Amygdala (tissue), 56 donors: ENCODE measurements at regions not wholly inside any gene's neighbourhood (a gene's known extent, or its start where the extent isn't known, plus 50 kb on each side); places are given as distances from the start of the nearest gene placed in this dataset.

Experiments
- DNase-seq, 56 donors: peaks; one replicate each; lab custom pipeline; 2025; lab: John Stamatoyannopoulos, UW

DNA sequence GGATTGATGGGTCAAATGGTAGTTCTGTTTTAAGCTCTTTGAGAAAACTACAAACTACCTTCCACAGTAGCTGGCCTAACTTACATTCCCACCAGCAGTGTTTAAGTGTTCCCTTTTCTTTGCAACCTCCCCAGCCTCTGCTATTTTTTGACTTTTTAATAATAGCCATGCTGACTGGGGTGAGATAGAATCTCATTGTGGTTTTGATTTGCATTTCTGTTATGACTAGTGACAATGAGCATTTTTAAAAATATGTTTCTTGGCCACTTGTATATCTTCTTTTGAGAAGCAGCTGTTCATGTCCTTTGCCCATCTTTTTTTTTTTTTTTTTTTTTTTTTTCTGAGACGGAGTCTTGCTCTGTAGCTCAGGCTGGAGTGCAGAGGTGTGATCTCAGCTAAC lies 155.2 kb upstream of the BMPER start:
- DNase-seq: no peak

- no peak for DNase-seq
Measured at GRCh38 chr7:33751443-33751842, 153.9 kb upstream of the BMPER start.

GRCh38 chr7:33753881-33754525 lies 151.3 kb upstream of the BMPER start:
- no peak for DNase-seq

- no peak for DNase-seq
Measured at GRCh38 chr7:33754933-33755928, 150.1 kb upstream of the BMPER start.

DNA sequence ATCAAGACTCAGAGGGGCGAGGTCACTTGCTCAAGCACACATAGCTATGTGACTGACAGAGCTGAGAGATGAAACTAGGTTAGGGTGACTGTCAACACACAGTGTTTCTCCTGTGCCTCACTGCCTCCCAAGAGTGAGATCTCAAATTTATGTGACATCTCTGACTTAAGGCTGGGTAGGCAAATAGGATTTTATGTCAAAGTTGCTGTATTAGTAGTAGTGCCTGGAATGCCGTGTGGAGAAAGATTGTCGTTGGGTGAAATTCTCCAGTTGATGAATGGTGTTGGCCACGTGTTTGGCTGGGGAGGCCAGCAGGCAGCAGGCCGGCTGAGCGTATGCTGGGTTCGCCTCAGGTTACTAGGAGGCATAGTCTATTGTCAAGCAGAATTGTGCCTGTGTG lies 148.3 kb upstream of the BMPER start:
- DNase-seq: peak in 2 of 56 donors; percentile 2 to 6

DNA sequence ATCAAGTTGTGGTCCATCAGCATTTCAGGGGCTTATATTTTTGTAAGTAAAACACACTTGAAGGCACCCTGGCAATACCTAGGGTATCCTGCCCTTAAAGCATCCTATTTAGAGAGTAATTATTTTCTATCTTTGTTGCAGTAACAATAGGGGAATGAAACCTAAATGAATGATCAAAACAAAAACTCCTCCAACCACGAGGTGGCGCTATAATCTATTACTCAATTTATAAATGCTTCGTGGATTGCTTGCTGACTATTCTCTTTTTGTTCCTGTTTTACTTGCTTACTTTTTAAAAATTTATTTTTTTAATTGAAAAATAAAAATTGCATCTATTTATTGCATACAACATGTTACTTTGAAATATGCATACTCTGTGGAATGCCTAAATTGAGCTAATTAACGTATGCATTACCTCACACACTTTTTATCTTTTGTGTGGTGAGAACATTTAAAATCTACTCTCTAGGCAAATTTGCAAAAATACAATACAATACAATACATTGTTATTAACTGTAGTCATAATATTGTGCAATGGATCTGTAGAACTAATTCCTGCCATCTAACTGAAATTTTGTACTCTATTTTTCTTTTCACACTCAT lies 147.7 kb upstream of the BMPER start:
- peak in 7 of 56 donors; percentile 1 to 72 (median 9) for DNase-seq

DNA sequence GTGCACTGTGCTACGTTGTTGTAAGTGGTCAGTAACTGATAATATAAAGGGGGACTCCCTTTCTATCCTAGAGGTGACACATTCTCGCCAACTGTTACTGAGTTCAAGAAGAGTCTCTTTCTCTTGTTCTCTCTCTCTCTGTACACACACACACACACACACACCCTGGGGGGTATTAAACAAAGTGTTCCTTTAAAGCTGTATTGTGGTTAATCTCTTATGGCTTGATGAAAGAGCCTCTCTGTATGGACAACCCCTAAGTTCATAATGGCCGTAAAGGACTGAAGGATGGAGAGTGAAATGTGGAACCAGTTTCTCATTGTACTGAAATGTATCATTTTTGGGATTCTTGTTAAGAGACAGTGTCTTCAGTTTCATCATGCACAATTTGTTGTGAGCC lies 145.2 kb upstream of the BMPER start:
- no peak for DNase-seq

DNA sequence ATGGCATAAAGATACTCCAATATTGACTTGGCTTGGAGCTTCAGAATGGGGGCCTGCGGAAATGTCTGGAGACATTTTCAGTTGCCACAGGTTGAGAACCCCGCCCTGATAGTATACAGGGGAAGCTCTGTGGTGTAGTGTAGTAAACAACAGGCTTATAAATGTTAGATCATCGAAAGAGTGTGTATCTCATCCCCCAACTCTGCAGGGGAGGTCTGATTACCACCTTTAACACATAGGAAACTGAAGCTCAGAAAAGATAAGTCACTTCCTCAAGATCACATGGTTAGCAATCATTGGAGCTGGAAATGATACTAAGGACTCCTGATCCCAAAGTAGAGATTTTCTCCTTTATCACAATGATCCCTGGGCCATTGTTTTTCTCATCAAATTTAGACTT lies 144.5 kb upstream of the BMPER start:
- DNase-seq: no peak

- no peak for DNase-seq
Measured at GRCh38 chr7:33761449-33762080, 143.8 kb upstream of the BMPER start.

DNA sequence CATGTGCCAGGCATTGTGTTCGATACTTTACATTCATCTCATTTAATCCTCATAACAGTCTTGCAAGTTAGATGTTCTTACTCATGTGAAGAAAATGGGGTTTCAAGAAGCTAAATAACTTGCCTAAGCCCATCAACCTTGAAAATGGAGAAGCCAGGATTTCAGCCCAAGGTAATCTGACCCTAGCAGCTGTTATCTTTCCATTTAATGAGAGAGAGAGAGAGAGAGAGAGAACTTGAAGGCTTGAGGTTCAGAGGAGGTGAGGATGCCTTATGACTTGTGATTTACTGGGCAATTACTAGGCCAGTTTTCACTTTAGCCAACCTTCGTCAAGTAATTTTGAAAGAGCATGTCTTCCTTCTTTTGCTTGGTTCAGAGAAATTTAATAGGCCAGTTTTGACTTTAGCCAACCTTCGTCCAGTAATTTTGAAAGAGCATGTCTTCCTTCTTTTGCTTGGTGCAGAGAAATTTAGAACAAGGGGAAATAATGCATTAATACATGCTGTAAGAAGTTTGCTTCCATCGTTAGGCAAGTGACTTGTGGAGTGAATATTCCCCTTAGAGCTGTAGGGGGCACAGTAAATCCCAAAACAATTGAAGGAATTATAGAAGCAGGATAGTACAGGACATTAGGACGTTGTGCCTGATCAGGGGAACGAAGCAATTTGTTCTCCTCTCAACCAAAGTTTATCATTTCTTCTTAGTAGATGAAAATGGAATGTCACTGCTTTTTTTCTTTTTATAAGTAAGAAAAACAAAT lies 143.0 kb upstream of the BMPER start:
- no peak for DNase-seq

DNA sequence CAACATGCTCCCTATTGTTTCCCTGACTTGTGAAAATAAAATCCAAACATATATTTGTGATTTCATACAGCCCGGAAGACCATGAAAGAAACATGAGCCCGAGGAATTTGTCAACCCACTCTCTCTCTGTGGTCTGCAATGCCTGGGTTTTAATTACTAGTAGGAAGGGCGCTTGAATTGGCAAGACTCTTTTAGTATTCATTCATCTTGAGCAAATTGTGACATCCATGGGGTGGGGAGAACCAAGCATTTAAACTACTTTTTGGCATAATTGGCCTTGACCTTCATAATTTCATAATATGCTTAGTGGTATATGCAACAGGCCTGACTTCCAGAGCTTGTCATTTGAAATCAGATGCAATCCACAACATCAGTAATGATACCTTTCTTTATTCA lies 142.4 kb upstream of the BMPER start:
- DNase-seq: no peak

GRCh38 chr7:33764752-33765451 lies 140.4 kb upstream of the BMPER start:
- no peak for DNase-seq

- no peak for DNase-seq
Measured at GRCh38 chr7:33766405-33766804, 138.9 kb upstream of the BMPER start.

GRCh38 chr7:33769930-33770329 lies 135.4 kb upstream of the BMPER start:
- DNase-seq: no peak

- no peak for DNase-seq
Measured at GRCh38 chr7:33770576-33770975, 134.8 kb upstream of the BMPER start.

DNA sequence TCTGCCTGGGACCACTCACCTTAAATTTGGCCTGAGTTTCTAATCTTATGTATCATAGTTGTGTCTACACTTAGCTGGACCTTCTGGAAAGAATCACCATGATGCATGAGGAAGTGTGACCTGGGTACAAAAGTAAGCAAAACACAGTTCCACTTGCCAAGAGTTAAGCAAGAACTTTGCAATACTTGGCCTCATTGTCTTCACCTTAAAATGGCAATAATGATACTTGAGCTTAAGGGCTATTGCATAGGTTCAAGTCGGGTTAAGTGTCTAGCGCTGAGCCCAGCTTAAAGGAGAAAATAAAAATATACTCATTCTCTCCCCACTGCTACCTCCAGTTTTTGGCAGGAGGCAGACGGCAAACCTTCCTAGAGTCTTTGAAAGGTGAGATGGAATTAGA lies 133.9 kb upstream of the BMPER start:
- no peak for DNase-seq

GRCh38 chr7:33773053-33773452 lies 132.3 kb upstream of the BMPER start:
- no peak for DNase-seq

GRCh38 chr7:33774762-33775523 lies 130.4 kb upstream of the BMPER start:
- DNase-seq: peak in 15 of 56 donors; percentile 2 to 52 (median 14)

DNA sequence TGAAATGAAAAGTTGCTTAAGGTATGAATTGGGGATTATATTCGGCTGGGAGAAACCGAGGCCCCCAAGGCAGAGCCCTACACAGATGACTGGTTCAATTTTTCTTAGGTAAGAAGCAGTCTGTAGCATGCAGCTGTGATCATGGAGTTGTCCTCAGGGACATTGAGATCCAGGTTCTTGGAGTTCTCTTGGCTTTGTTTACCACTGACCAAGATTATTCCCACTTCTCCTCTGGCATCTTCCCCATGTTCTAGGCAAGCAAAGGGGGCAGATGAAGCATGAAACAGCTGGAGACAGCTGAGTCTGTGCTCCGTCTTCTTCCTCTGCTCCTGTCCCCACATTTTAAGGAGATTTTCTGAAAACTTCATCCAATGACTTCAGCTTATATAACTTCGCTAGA lies 129.5 kb upstream of the BMPER start:
- no peak for DNase-seq
